ENCODE measurements at regions not wholly inside any gene's neighbourhood (a gene's known extent, or its start where the extent isn't known, plus 50 kb on each side); places are given as distances from the start of the nearest gene placed in this dataset.

DNA sequence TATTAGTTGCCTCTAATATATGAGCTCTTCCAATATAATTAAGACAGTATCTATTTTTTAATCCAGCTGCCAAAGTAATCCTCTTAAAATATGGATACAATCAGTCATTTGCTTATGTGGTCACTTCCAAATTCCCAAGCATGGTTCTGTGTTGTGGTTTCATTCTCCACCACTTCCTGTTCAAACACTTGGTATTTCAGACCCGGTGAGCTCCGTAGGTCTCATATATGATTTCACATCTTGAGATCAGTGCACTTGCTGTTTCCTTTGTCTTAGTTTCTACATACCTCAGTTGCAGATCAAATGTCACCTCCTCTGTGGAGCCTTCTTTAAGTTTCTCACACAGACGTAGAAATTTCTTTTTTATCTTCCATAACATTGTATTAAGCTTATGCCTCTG, 254.2 kb downstream of the KCNS3 start:
- no peak for DNase-seq (ENCODE audit: low spot score)

GRCh38 chr2:18131761-18132160, 253.3 kb downstream of the KCNS3 start:
- no peak for DNase-seq (ENCODE audit: low spot score)

GRCh38 chr2:18129348-18129747, 250.9 kb downstream of the KCNS3 start:
- DNase-seq (ENCODE audit: low spot score) = no peak

- no peak for DNase-seq (ENCODE audit: low spot score)
These were observed 246.8 kb downstream of the KCNS3 start for GRCh38 chr2:18125303-18125702.

- DNase-seq (ENCODE audit: low spot score) = no peak
These were observed 245.8 kb downstream of the KCNS3 start for GRCh38 chr2:18124116-18124835.

GRCh38 chr2:18123577-18123976, 245.1 kb downstream of the KCNS3 start:
- no peak for DNase-seq (ENCODE audit: low spot score)

GRCh38 chr2:18123211-18123570, 244.7 kb downstream of the KCNS3 start:
- DNase-seq (ENCODE audit: low spot score) = no peak

GRCh38 chr2:18122544-18123210, 244.2 kb downstream of the KCNS3 start:
- no peak for DNase-seq (ENCODE audit: low spot score)

DNA sequence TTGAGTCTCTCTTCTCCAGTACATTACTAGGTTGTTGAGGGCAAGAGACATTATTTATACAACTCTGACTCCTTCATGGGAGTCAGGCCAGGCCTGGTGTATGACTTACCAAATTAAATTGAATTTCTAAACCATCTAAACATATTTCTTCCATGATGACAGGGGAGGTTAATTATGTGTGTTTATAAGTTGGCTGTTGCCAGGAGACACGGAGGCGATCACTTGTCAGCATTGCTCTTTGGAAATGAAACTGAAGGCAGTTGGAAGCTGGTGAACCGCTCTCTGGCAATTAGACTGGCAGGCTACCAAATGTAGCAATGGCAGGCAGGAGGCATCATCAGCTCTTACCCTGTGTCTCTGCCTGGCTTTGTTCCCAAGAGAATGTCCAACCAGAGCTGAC, 241.4 kb downstream of the KCNS3 start:
- DNase-seq (ENCODE audit: low spot score) = no peak

DNA sequence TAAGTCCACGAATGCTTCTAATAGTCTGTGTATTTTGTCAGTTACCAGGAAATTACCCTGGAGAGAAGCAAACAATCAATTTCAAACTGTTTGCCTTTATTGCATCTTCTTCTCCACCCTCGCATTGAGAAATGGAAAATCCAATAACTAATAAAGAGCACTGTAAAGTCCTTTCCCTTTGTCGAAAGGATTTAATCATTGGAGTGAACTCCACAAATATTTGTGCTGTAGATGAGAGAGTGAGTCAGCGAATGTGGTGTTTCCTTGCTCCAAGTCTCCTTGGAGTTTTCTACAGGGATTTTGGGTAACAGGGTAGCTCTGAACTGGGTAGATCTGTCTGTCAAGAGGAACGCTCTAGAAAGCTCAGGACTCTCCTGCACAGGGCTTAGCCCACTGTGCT, 240.2 kb downstream of the KCNS3 start:
- DNase-seq (ENCODE audit: low spot score) = no peak

DNA sequence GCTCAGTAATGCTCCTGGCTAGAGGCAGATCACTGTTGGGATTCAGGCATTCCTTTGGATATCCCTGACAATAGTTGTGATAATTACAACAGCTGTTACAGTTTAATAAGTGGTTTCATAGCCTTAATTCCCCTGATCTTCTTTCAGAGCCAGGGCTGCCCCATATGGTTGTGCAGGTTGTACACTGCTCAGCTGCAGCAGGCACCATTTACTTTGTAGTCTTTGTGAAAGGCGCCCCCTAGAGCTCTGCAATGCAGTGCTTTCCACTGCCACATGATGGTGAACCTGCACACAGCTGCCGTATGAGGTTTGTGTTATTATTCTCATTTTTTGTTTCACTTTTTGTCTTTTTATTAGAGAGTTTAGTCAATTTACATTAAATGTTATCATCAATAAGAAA, 239.1 kb downstream of the KCNS3 start:
- no peak for DNase-seq (ENCODE audit: low spot score)

GRCh38 chr2:18110222-18110621, 231.8 kb downstream of the KCNS3 start:
- no peak for DNase-seq (ENCODE audit: low spot score)

- no peak for DNase-seq (ENCODE audit: low spot score)
These were observed 228.4 kb downstream of the KCNS3 start for GRCh38 chr2:18106841-18107240.

DNA sequence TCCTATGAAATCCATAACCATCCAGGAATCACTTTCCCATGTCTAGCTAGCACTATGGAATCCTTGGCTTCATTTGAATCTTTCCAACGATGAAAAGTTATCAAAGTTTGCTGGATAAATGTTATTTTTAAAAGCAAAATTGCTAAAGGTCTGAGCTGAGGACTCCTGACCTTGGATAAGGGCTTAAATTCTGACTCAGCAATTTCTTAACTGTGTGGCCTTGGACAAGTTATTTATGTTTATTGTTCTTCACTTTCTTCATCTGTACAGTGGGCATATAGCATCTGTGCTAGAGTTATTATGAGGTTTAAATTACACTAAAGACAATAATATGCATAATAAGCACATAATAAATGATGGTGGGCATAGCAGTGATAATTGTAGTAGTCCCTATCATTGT, 227.5 kb downstream of the KCNS3 start:
- no peak for DNase-seq (ENCODE audit: low spot score)

DNA sequence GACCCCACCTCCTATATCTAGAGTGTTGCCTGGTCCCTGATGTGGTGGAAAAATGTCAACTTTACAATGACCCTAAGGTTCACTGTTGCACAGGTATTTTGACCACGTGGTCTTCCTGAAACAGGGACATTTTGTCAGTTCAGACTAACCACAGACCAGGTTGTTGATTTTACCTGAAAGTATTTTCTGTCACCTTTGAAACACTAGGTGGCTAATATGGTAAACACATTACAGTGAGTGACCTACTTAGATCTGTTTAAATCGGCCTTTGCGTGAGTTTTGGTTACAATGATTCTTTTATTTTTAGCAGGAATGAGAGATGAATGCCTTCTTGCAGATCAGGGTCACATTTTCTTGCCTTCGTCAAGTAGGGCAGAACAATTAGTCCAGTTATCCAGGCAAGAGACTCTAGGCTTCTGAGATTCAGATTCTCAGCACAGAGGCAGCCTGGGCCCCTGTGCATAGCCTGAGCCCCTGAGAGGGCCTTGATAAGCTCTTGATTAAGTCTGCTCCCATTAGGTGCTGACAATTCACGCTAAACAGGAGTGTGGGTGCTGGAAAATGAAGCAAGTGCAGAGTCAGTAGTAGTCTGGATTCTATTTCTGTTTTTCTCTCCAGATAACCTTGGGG, 226.2 kb downstream of the KCNS3 start:
- DNase-seq (ENCODE audit: low spot score) = no peak

DNA sequence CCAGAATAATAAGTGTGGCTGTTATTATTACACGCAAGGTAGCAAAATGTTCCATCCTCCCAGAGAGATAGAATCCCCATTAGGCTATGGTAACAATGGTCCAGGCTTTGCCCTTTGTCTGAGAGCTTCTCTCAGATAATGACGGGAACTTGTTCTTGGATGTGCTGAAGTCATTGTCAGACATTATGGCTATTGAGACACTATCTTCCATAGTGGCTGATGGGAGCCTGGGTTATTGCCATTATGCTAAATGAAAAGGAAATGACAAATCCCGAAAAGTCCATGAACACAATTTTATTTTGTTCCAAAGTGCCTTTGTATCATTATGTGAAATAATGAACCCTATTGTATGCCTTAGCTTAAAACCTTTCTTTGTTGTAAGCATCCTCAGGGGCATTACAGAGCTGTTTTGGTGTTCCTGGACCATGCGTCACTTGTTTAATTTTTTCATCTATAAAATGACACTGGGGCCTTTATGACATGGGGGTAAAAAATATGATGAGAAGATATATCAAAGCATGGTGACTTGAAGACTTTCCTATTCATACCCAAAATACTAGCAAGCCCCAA, 218.5 kb downstream of the KCNS3 start:
- DNase-seq (ENCODE audit: low spot score) = no peak

- DNase-seq (ENCODE audit: low spot score) = no peak
These were observed 215.8 kb downstream of the KCNS3 start for GRCh38 chr2:18094277-18094676.

DNA sequence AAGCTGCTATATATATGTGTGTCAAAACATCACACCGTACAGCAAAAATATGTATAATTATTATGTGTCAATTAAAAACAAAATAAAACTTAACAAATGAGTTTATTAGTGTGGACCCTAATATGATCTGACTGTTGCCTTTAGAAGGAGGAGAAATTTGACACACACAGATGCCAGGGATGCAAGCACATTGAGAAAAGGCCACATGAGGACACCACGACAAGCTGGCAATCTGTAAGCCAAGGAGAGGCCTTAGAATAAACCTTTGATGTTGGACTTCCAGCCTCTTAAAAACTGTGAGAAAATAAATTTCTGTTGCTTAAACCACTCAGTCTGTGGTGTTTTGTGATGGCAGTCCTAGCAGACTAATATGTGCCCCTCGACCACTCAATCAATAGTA, 214.7 kb downstream of the KCNS3 start:
- DNase-seq (ENCODE audit: low spot score) = no peak

DNA sequence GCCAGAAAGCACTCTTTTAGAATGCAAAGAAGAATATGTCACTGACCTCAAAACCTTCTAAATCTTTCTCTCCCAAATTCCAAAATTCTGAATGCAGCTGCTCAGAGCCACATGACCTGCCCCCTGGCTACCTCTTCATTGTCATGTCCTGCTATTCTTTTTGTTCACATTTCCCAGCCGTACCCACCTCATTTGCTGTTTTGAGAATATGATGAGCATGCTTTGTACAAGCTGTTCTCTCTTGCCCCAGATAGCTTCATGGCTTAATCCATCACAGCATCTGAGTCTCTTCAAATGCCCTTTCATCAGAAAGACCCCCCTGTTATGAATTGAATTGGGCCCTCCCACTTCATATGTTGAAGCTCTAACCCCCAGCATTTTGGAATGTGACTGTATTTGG, 214.3 kb downstream of the KCNS3 start:
- DNase-seq (ENCODE audit: low spot score) = no peak

DNA sequence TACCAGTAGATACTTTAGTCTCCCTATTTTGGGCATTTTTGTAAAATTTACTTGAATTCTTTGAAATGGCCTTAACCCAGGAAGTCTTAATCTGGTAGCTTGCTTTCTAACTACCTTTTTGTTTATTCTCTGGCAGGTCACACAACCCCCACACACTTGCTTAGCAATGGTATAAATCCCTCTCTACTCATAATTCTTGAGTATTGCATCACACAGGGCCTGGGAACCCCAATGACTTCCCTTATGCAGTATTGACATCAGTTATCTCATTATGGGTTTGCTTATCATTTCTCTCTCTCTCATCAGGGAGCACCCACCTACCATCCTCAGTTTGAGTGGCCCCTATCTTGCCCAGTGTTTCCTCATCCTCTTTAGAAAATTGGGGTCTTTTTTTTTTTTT, 207.1 kb downstream of the KCNS3 start:
- DNase-seq (ENCODE audit: low spot score) = no peak

- DNase-seq (ENCODE audit: low spot score) = no peak
These were observed 205.9 kb downstream of the KCNS3 start for GRCh38 chr2:18084376-18084775.

DNA sequence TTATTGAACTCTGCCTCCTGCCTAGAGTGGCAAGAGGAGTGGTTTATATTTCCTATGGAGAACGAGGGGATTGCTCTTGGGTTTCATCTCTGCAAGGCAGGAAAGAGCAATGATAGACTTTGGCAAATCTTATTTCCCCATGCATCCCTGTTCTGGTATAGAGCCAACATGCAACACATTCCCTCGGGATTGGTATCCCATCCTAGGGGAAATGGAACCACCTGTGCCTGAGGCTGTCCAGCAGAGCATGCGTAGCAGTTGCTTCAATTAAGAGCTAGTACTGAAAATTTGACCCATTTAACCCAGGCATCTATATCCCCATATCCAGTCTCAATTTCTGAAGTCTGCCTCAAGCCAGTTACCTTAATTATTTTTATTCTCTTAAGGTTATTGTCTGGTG, 205.3 kb downstream of the KCNS3 start:
- no peak for DNase-seq (ENCODE audit: low spot score)

- DNase-seq (ENCODE audit: low spot score) = no peak
These were observed 199.7 kb downstream of the KCNS3 start for GRCh38 chr2:18078216-18078615.
